ENCODE measurements at regions not wholly inside any gene's neighbourhood (a gene's known extent, or its start where the extent isn't known, plus 50 kb on each side); places are given as distances from the start of the nearest gene placed in this dataset.

GRCh38 chr2:139454251-139454650 is 674.1 kb upstream of the NXPH2 start:
- H3K4me2 ChIP-seq (ENCODE audit: insufficient read depth, low read length) = no peak overlapping the region
- no peaks in the 10 kb centered on the region for H3K36me3 ChIP-seq (ENCODE audit: control insufficient read depth in 2 of 2, extremely low read depth in 1 of 2, insufficient read depth in 2 of 2, low read length in 2 of 2)
- H3K9ac ChIP-seq (replicated peaks; ENCODE audit: extremely low read depth, insufficient read depth, low read length) = no peak overlapping the region
- no peak overlapping the region for H3K27ac ChIP-seq (ENCODE audit: insufficient read depth, low read depth, low read length)
- FAIRE-seq (no peak), DNase-seq (ENCODE audit: low read depth, low spot score) (no peak)
- H3K27me3 ChIP-seq (ENCODE audit: control insufficient read depth in 2 of 2, insufficient read depth in 2 of 2, low read length in 2 of 2) = no peaks in the 10 kb centered on the region
- no peak overlapping the region for H2AFZ ChIP-seq (ENCODE audit: low read depth, low read length)
- H3K9me1 ChIP-seq (replicated peaks; ENCODE audit: control insufficient read depth, extremely low read depth, insufficient read depth, low read length) = no peaks in the 10 kb centered on the region
- H3K4me3 ChIP-seq (replicated peaks in 1 of 3; ENCODE audit: insufficient read depth in 1 of 3, low read depth in 1 of 3, low read length in 3 of 3) = no peak overlapping the region
- H3K79me2 ChIP-seq (ENCODE audit: control insufficient read depth, insufficient read depth, low read length) = no peaks in the 10 kb centered on the region
- H3K9me3 ChIP-seq (replicated peaks; ENCODE audit: control insufficient read depth, insufficient read depth, low read length) = peaks cover 8% of the 10 kb centered on the region
- intact Hi-C loops (cut with micrococcal nuclease) = no loop called here
- POLR2A ChIA-PET = no interaction called here
- no TSS peak for BruUV-seq (replicated peaks)
- no peak for TF ChIP-seq GATA2 (IDR thresholded peaks at IDR 0.05; ENCODE audit: insufficient read depth, insufficient read length, low read depth, low read length)
- TF ChIP-seq CTCF (IDR thresholded peaks at IDR 0.05; ENCODE audit: extremely low read depth in 1 of 2, insufficient read depth in 1 of 2, low read depth in 1 of 2, low read length in 2 of 2) = no peak
- TF ChIP-seq MYC (IDR thresholded peaks at IDR 0.05; ENCODE audit: low read depth, low read length) = no peak
- no peak for TF ChIP-seq JUN (IDR thresholded peaks at IDR 0.05; ENCODE audit: borderline replicate concordance, insufficient read depth, insufficient read length, low read depth)
- no peak for TF ChIP-seq POLR2AphosphoS5 (IDR thresholded peaks at IDR 0.05; ENCODE audit: insufficient read depth, low read depth, low read length)
- no peak for TF ChIP-seq MAX (IDR thresholded peaks at IDR 0.05; ENCODE audit: insufficient read depth, insufficient read length)
- no peak for TF ChIP-seq POLR2A (IDR thresholded peaks at IDR 0.05; ENCODE audit: low read depth, low read length)
- TF ChIP-seq EZH2 (IDR thresholded peaks at IDR 0.05; ENCODE audit: borderline replicate concordance, low read depth, low read length, severe bottlenecking) = no peak
- TF ChIP-seq FOS (IDR thresholded peaks at IDR 0.05; ENCODE audit: borderline replicate concordance, insufficient read depth, low read length) = no peak
- CTCF ChIA-PET = no interaction called here
- dilution Hi-C loops (cut with MboI; ENCODE audit: extremely low pct_ligation_motif_present, low sequenced_read_pairs) = no loop called here
- no peaks in the 10 kb centered on the region for H3K4me1 ChIP-seq (ENCODE audit: control insufficient read depth, extremely low read depth, insufficient read depth, low read length)
- H4K20me1 ChIP-seq (replicated peaks; ENCODE audit: control insufficient read depth, extremely low read depth, insufficient read depth, low read length) = no peaks in the 10 kb centered on the region
